Glomerular endothelial cell (primary cell): ENCODE measurements at regions not wholly inside any gene's neighbourhood (a gene's known extent, or its start where the extent isn't known, plus 50 kb on each side); places are given as distances from the start of the nearest gene placed in this dataset.

Source experiments
- DNase-seq: peaks from one replicate; pipeline ENCODE4 v3.0.0-alpha.2; 2011; ENCODE audit warnings: low read depth, low spot score; ENCODE audit errors: extremely low read depth

DNA sequence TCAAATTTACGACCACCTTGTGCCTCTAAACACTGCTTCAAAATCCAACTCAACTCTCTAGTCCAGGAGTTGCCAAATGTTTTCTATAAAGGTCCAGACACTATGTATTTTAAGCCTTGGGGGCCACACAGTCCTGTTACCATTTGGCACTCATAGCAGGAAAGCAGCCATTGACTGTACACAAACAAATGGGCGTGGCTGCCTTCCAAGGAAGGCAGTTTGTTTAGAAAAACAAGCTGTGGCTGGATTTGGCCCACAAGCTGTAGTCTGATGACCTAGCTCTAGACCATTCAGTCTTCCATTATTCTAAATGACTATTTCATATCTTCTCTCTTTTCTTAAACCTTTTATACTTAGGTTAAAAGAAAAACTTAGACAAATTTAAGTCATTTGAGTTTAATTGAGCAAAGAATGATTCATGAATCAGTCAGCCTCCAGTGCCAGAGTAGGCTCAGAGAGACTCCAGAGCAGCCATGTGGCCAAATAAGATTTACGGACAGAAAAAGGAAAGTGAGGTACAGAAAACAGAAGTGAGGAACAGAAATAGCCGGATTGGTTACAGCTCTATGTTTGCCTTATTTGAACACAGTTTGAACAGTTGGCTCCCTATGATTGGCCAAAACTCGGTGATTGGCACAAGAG is 825.8 kb upstream of the LCORL start:
- DNase-seq, result no peak

DNA sequence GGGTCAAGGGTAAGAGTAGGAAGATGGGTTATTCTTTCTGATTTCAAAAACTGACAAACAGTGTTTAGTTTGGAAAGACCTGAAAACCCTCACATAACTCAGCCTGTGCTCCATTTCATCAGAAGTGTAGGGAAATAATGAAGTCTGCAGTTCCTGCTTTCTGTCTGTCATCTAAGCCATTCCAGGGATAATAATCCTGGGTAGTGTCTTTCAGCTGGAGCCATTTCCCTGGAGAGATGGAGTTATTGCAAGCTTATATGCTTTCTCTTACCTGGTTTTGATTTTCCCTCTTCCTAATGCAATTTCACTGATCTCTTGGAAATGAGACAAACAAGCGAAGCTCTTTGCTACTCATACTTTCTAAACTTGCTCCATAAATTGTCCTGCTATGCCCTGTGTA is 824.8 kb upstream of the LCORL start:
- no peak for DNase-seq

DNA sequence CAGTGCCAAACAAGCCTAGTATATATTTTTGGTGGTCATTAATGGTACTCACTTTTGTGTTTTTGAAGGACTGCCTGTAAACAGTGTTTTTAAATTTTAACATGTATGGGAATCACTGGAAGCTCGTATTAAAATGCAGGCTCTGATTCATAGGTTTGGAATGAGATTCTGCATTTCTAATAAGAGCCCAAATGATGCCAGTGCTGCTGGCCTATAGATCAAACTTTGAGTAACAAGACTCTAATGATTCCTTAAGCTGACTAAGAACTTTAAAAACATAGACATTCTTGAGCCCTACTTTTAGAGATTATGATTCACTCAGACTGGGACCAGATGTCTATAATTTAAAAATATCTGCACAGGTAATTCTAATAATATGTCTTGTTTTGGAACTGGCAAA is 823.2 kb upstream of the LCORL start:
- no peak for DNase-seq

DNA sequence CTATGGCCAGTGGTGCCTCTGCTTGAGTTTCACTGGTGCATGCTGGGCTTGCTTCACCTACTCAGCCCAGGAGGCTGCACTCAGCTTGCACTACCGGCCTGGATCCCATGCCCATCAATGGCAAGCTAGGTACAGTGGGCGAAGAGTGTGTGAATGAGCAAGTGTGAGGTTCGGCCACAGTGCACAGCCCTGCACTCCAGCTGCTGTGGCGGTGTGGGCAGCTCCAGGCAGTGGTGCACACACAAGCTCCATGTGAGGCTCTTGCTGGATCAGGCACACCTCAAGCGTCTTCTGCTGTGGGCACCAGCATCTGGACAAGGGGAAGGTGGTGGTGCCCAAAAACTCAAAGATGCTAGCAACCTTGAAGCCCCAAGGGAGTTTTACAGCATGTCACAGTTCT is 820.9 kb upstream of the LCORL start:
- no peak for DNase-seq

DNA sequence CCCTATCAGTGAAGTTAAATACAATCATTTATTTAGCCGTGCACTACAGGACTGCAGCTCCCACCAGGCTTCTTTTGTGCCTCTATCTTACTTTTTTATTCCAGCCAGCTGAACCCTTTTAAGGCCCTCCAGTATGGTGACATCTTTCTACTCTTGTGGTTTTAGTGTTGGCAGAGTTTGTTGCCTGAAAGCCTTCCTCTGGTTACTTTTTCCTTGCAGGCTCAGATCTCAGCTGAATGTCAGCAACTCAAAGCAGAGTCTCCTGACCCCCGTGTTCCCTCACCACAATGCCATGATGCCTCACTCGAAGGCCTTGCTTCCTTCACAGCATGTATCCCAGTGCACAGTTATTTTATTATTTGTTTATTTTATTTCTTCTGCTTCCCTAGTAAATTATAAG is 818.9 kb upstream of the LCORL start:
- DNase-seq, result no peak

DNA sequence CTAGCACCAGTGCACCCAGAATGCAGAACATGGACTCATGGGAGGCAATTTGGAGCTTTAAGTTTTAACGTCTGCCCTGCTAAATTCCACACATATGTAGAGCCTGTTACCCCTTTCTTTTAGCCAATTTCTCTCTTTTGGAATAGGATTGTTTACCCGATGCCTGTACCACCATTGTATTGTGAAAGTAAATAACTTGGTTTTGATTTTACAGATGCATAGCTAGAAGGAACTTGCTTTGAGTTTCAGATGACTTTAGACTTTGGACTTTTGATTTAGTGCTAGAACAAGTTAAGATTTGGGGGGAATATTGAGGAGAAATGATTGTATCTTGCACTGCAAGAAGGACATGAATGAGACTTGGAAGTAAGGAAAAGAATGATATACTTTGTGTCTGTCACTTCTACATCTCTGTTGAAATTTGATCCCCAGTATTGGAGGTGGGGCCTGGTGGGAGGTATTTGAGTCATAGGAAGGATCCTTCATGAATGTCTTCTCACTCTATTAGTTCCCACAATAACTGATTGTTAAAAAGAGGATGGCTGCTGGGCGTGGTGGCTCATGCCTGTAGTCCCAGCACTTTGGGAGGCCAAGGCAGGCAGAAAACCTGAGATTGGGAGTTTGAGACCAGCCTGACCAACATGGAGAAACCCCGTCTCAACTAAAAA is 794.8 kb upstream of the LCORL start:
- no peak for DNase-seq

DNA sequence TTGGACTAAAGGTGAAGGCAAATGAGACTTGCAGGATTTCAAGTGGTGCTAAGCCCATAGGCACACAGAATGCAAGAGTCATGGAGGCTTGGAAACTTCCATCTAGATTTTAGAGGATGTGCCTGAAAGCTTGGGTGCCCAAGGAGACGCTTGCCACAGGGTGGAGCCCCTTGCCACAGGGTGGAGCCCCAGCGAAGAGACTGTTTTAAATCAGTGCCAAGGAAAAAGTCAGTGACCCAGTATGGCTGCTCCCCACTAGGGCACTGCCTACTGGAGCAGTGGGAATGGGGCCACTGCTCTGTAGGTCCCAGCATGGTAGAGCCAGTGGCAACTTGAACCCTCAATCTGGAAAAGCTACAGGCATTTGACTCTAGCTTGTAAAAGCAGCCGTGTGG is 794.2 kb upstream of the LCORL start:
- no peak for DNase-seq

DNA sequence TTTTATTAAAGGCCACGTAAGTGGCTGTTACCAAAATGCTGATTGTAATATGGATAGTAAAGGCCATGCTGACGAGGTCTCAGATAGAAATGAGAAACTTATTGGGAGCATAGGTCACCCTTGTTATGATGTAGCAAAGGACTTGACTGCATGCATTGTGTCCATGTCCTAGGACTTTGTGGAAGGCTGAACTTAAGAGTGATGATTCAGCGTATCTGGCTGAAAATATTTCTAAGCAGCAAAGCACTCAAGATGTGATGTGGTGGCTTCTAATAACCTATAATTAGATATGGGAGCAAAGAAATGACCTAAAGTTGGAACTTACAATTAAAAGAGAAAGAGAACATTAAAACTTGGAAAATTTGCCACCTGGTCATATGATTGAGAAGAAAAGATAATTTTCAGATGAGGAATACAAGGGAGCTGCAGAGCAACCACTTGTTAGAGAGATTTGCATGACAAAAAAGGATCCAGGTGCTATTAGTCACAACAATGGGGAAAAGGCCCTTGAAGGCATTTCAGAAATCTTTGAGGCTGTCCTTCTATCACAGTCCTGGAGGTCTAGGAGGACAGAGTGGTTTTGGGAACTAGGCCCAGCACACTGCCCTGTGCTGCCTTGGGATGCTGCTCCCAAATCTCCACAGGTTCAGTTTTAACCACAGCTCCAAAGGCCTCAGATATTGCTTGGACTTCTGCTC is 793.7 kb upstream of the LCORL start:
- no peak for DNase-seq

DNA sequence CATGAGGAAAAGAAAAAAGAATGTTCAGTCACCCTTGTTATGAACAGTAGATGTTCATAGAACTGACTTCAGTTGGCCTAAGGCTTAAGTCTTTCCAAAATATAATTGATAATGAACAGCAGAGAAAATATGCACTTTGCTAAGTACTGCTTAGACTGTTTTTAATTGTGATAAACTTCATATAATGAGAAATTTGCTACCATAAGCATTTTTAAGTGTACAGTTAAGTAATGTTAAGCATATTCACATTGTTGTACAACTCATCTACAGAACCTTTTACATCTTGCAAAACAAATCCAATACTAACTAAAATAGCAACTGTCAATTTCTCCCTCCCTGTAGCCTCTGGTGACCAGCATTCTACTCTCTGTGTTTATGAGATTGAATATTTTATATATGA is 792.2 kb upstream of the LCORL start:
- no peak for DNase-seq

DNA sequence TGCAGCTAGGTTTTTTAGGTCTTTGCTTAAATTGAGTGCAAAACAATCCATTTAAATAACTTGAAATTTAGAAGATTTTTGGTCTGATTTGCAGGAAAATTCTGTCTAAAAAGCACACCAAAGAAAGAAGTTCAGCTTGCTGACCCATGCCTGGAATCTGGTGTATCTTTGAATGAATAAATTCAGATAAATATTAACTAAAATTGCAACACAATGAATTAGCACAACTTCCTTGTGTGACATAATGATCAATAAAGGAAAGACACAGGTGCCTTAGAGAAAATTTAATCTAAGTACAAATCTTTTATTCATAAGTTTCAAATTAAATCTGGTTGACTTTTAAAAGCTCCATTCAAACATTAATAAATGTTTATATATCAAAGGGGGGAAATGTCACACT is 791.5 kb upstream of the LCORL start:
- no peak for DNase-seq

DNA sequence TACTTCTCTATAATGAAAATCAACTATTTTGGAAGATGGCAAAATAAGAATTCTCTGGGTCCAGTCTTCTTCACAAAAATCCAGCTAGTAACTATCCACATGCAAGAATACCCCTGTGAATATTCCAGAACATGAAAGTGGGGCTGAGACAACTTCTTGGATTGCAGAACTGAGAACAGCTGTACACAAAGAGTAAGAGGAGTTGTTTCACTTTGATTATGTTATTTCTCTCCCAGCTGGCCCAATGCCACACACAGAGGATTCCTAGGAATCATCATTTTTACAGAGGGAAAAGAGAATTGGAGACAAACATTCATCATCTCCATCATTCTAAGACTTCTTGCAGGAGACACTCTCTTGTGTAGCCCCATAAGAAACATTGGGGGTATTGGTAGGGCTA is 782.2 kb upstream of the LCORL start:
- no peak for DNase-seq

DNA sequence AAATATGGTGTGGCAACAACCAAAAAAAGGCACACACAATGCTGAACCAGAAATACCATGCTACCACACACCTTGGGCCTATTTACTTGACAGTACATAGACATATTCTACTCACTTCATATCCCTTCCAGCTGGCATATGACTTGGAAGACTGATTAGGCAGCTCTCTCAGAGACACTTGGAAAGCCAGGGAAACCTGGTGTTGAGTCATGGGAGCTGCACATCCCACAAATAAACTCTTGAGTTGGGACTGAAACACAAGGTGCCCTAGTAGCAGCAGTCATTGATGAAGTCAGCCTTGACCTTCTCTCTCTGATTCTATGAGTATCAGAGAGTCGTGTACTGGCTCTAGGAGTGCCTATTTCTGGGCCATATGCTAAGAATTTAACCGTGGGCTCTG is 776.6 kb upstream of the LCORL start:
- no peak for DNase-seq

DNA sequence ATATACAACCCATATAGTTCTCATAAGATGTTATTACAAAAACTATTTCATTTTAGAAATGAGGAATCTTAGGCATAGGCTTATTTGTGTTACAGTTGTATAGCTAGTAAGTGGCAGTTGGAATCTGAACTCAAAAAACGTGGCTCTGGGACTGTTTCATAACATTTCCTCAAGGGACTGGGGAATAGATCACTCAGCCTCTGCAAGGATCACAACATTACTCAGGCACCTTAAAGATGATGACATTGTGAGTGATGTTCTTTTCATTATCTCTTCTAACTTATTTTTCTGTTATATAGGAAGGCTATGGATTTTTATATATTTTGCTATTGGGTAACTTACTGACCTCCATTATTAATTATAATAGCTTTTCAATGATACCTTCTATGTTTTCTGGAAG is 774.2 kb upstream of the LCORL start:
- no peak for DNase-seq

DNA sequence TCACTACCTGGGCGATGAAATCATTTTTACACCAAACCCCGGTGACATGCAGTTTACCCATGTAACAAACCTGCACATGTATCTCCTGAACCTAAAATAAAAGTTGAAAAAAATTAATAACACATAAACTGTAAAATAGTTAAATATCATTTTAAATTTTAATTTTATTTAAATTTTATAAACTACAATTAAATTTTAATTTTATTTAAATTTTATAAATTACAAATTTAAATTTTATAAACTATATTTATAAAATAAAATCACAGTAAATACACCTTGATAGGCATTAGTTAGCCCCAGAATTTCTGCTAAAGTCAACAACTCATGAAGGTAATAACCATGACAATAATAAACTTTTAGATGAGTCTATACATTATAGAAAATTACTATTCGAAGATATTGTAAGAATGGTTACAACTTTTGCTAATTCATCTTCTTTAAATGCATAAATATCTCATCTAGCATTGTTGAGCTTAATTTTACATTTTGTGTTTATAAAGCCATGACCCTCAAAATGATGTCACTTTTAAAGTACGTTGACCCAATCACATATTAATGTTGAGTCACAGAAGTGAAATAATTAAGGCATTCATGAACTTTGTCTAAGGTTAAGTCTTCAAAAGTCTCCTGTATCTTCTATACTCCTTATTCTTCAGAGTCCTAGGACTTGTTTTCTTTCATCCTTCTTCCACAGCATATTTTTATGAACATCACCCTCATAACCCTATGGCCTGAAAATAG is 755.8 kb upstream of the LCORL start:
- DNase-seq, result no peak

DNA sequence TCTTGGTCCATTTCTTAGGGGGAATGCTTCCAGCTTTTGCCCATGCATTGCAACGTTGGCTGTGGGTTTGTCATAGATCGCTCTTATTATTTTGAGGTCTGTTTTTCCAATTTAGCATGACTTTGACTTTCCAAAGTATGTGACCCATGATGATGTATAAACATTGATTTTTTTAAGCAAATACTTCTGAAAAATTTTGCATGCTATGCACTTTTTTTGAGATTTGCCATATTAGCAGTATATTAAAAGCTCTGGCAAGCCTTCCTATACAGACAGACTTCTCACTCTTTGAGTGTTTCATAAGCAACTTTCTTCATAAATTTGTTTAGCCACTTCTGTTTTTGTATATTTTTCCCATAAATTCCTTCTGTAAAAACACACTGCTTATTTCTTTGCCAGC is 746.4 kb upstream of the LCORL start:
- DNase-seq, result no peak

DNA sequence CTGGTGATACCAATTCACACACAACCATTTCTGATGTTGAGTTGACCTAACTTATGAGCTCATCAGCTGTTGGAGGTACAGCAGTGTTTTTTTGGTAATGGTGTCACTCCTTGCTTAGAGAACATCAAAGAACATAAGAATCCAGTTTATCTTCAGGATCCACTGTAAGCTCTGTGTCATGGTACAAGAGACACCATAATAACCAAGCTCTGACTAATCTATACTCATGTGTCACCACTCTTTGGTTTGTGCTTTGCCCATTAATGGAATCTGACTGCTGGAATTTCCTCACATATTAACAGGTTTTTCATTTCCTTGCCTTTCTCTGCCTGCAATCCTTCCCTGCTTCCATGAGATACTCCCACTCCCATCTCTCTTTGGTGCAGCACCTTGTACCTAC is 735.1 kb upstream of the LCORL start:
- DNase-seq, result no peak

DNA sequence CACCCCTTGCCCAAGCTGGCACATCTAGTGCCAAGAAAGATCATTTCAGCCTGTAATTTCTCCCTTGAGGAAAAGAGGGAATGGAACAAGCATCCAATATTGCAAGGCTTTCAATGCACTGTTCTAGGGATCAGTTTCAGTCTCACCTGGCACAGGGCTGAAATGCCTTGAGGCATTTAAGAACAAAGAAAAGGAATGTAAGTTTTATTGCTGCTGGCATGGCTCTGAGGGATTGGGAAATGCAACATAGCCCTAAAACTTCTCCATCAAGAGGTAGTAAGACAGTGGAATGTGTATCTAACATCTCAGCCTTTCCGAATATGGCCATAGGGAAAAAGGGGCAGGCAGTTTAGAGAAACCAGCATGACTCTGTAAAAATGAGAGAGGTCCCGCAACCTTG is 732.6 kb upstream of the LCORL start:
- no peak for DNase-seq

DNA sequence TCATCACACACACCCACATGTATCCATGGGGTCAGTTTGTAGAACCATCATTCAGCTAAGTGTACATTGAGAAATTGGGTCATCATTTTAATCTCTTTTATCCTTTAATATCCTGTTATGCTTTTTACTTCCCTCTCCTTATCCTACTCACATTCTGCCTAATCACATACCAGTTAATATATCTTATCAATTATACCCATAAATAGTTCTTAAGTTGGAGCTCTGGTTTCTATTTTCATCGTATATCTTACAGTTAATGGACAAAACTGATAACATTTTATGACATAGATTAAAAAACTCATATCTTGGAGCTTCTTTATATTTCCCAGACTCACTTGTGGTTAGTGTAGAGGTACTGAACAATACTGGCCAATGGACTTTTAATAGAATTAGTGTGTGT is 729.5 kb upstream of the LCORL start:
- no peak for DNase-seq

DNA sequence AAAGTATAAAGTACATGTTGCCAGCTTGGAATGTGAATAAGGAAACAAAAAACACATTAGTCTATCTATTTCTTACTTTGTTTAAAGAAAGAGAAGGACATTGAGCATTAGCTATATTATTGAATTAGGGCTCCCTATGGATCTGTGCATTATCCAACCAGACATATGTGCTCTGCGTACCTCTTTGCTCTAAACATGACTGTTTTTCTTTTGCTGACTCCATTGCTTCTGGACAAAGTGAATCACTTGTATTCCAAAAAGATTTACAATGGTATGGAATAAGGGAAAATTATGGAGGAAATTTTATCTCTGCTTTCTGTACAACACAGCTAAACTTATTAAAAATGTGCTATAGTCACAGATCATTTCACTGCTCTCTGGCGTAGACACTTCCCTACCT is 727.8 kb upstream of the LCORL start:
- no peak for DNase-seq

DNA sequence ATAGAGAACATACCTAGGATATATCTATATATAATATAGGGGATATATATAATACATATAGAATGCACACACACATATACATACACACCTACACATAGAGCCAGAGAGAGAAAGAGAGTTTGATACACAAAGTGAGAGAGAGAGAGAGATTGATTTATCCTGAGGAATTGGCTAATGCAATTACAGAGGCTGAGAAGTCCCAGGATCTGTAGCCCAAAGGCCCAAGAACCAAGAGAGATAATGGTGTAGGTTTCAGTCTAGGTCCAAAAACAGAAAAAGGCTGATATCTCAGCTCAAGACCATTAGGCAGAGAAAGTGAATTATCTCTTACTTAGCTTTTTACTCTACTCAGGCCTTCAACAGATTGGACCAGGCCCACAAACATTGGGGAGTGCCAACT is 715.0 kb upstream of the LCORL start:
- DNase-seq, result no peak

DNA sequence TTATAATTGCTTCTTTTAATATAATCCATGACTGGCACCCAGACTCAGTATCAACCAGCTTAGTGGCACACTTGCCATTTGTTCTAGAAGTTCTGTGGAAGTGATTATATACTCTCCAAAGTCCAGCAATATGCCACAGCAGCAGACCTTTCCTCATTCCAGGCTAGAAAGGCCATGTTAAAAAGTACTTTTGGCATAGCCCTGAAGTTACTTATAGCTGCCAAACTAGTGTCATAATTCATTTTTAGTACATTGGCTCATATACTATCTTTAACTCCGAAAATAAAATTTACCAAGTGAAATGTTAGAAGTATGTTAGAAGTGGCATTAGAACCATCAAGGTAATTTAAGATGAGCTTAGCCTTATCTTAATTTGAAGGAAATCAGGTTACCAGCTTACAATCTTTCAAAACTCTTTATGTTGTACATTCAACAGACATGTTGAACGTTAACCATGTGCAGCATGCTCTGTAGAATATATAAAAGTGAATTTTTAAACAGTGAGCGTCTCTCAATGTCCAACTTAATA is 714.2 kb upstream of the LCORL start:
- DNase-seq, result no peak

DNA sequence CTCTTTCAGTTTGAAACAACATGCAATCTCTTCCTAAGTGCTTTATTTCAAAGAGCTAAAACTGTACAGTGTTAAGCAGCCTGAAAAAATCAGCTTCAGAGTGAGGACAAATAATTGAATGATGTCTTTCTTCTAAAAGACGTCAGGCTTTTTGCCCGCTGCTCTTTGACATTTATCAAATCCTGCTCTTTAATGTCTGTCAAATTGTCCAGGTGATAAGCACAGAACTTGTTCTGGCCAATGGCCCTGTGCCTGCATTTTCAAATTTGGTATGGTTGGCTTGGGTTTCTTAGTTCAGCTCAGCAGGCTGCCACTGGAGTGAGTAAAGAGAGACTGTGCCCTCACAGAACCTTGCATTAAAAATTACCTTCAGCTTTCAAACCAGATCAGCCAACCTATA is 712.9 kb upstream of the LCORL start:
- DNase-seq, result no peak
